GM12872 (cell line): ENCODE measurements at regions not wholly inside any gene's neighbourhood (a gene's known extent, or its start where the extent isn't known, plus 50 kb on each side); places are given as distances from the start of the nearest gene placed in this dataset.

Experiments used
- TF ChIP-seq, protein P1 (sequence below): IDR thresholded peaks from 3 replicates; pipeline ENCODE4 v1.5.1; 2011; ENCODE audit warnings: low read depth, mild to moderate bottlenecking, low read length, moderate library complexity; ENCODE audit not compliant: insufficient read depth

GRCh38 chr4:177214935-177215334 is 94.7 kb upstream of the NEIL3 start:
- TF ChIP-seq, protein P1, sequence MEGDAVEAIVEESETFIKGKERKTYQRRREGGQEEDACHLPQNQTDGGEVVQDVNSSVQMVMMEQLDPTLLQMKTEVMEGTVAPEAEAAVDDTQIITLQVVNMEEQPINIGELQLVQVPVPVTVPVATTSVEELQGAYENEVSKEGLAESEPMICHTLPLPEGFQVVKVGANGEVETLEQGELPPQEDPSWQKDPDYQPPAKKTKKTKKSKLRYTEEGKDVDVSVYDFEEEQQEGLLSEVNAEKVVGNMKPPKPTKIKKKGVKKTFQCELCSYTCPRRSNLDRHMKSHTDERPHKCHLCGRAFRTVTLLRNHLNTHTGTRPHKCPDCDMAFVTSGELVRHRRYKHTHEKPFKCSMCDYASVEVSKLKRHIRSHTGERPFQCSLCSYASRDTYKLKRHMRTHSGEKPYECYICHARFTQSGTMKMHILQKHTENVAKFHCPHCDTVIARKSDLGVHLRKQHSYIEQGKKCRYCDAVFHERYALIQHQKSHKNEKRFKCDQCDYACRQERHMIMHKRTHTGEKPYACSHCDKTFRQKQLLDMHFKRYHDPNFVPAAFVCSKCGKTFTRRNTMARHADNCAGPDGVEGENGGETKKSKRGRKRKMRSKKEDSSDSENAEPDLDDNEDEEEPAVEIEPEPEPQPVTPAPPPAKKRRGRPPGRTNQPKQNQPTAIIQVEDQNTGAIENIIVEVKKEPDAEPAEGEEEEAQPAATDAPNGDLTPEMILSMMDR, result no peak

DNA sequence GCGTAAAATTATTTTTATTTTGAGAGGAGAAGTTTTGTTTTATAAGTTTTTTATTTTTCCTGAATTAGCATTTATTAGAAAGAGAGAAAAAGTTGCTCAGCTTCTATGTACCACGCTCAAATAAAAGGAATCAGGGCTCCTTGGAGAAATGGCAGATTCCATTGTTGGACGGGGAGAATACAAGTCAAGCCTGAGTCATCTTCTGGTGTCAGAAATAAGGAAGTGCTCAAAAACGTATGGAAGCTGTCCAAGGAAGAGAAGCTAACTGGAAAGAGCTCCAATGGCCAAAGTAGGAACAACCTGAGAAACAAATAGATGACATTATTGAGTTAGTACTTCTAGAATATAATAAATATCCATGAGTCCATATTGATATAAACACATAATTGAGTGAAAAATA is 89.3 kb upstream of the NEIL3 start:
- TF ChIP-seq, protein P1, result no peak

GRCh38 chr4:177222781-177223180 is 86.9 kb upstream of the NEIL3 start:
- TF ChIP-seq, protein P1, result no peak

DNA sequence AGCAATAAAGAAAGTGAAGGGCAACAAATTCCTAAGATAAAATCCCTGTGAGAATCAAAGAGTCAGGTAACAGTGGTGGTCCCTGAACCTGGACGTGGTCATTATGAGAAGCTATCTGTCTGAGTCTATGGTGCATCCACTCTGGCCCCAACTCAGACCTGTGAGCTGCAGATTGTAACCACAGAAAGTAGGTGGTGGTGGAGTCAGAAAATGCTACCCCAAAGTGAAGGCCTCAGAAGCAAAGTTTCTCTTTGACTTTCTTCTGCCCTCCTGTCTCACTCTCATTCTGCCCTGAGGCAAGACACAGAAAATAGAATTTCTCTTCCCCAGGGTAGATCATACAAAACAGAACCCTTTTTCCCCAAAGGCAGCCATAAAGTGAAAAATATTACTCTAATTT is 84.1 kb upstream of the NEIL3 start:
- TF ChIP-seq, protein P1, result no peak

DNA sequence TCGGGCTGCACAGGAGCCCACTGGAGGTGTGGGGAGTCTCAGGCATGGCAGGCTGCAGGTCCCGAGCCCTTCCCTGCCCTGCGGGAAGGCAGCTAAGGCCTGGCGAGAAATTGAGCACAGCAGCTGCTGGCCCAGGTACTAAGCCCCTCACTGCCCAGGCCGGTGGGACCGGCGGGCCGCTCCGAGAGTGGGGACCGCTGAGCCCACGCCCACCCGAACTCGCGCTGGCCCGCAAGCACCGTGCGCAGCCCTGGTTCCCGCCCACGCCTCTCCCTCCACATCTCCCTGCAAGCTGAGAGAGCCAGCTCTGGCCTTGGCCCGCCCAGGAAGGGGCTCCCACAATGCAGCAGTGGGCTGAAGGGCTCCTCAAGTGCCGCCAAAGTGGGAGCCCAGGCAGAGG is 82.0 kb upstream of the NEIL3 start:
- TF ChIP-seq, protein P1, result no peak

- TF ChIP-seq, protein P1, result no peak
Measured at GRCh38 chr4:177228599-177228998, 81.1 kb upstream of the NEIL3 start.

DNA sequence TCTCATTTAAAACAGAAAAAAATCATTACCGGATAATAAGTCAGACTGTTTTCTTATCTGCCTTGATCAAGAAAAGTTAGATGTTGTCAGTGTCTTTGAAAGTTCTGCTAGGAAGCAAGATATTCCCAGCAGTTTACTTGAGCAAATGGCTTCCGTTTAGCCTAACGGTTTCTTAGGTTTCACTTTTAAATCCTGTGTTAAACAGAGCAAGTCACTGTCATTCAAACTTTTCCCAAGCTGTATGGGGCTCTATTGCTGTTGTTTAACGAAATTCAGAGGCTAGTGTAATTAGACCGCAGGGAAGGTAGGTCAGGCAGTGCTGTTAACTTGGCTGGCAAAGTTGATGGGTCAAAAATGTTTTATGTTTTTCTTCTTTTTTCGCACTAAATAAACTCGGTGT is 80.3 kb upstream of the NEIL3 start:
- TF ChIP-seq, protein P1, result no peak

DNA sequence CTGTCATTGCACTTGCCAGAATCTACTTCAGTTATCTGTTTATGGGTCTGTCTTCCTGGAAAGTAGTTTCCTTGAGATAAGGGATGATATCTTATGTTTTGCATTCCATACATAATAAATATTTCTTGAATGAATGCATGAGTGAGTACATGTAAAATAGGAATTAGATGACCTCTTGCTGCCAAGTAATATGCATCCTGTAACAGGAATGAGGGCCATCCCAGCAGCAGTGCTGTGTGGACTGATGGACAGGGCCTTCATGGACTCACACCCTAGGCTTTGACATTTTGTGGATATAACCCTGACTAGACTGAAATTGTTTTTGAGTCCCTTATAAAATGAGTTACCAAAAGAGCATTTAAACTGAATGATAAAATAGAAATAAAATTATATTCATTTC is 77.2 kb upstream of the NEIL3 start:
- TF ChIP-seq, protein P1, result no peak
